MM.1S (cell line): ENCODE measurements at regions not wholly inside any gene's neighbourhood (a gene's known extent, or its start where the extent isn't known, plus 50 kb on each side); places are given as distances from the start of the nearest gene placed in this dataset.

Experiments
- DNase-seq: peaks from one replicate; pipeline ENCODE4 v3.0.0-alpha.2; 2015
- H2AFZ ChIP-seq: fragments of 300-600 bp; sonication (generic); 2 replicates; pipeline ENCODE4 v1.6.0; 2016; ENCODE audit warnings: antibody characterized with exemption, low read length
- H3F3A ChIP-seq: fragments of 300-600 bp; sonication (generic); 2 replicates; pipeline ENCODE4 v1.6.1; 2016; ENCODE audit warnings: mild to moderate bottlenecking, antibody characterized with exemption, low read length, moderate library complexity, mixed read lengths; ENCODE audit not compliant: insufficient read depth
- H3K27ac ChIP-seq: fragments of 300-600 bp; sonication (generic); 2 replicates; pipeline ENCODE4 v1.5.1; 2016; ENCODE audit warnings: mild to moderate bottlenecking, low read length
- H3K27me3 ChIP-seq: fragments of 300-600 bp; sonication (generic); replicated peaks from 2 replicates; pipeline ENCODE4 v1.6.0; 2016; ENCODE audit warnings: low read length; ENCODE audit not compliant: insufficient read depth
- H3K36me3 ChIP-seq: fragments of 300-600 bp; sonication (generic); replicated peaks from 2 replicates; pipeline ENCODE4 v1.6.1; 2016; ENCODE audit warnings: mild to moderate bottlenecking, low read length, mixed read lengths; ENCODE audit not compliant: insufficient read depth
- H3K4me1 ChIP-seq: fragments of 300-600 bp; sonication (generic); 2 replicates; pipeline ENCODE4 v1.6.1; 2016; ENCODE audit warnings: low read length, mixed read lengths
- H3K4me2 ChIP-seq: fragments of 300-600 bp; sonication (generic); 2 replicates; pipeline ENCODE4 v1.6.0; 2016; ENCODE audit warnings: low read depth, low read length
- H3K4me3 ChIP-seq: fragments of 300-600 bp; sonication (generic); 2 replicates; pipeline ENCODE4 v1.5.1; 2016; ENCODE audit warnings: low read length, mixed read lengths
- H3K79me2 ChIP-seq: fragments of 300-600 bp; sonication (generic); 2 replicates; pipeline ENCODE4 v1.6.1; 2016; ENCODE audit warnings: mixed run types, low read length, mixed read lengths
- H3K9ac ChIP-seq: fragments of 300-600 bp; sonication (generic); 2 replicates; pipeline ENCODE4 v1.6.1; 2016; ENCODE audit warnings: low read length, mixed read lengths
- H3K9me2 ChIP-seq: fragments of 300-600 bp; sonication (generic); replicated peaks from 2 replicates; pipeline ENCODE4 v1.6.1; 2016; ENCODE audit warnings: mild to moderate bottlenecking, low read length, mixed read lengths; ENCODE audit not compliant: insufficient read depth
- H3K9me3 ChIP-seq: fragments of 300-600 bp; sonication (generic); replicated peaks from 2 replicates; pipeline ENCODE4 v1.6.1; 2016; ENCODE audit warnings: mild to moderate bottlenecking, low read length, mixed read lengths; ENCODE audit not compliant: insufficient read depth
- H4K20me1 ChIP-seq: fragments of 300-600 bp; sonication (generic); 2 replicates; pipeline ENCODE4 v1.6.1; 2016; ENCODE audit warnings: mild to moderate bottlenecking, low read length, moderate library complexity, mixed read lengths; ENCODE audit not compliant: insufficient read depth
- CTCF ChIP-seq: fragments of 300-600 bp; sonication (generic); IDR thresholded peaks from 2 replicates; pipeline ENCODE4 v1.5.1; 2016; ENCODE audit warnings: antibody characterized with exemption, low read length, mixed read lengths
- EZH2 ChIP-seq: fragments of 300-600 bp; sonication (generic); optimal IDR thresholded peaks from 2 replicates; pipeline ENCODE3; 2017; ENCODE audit warnings: low read depth, mild to moderate bottlenecking, antibody characterized with exemption, low read length, mixed read lengths
- EZH2phosphoT487 ChIP-seq: fragments of 300-600 bp; sonication (generic); IDR thresholded peaks from 2 replicates; pipeline ENCODE4 v1.6.1; 2018; ENCODE audit warnings: antibody characterized with exemption, low read length

DNA sequence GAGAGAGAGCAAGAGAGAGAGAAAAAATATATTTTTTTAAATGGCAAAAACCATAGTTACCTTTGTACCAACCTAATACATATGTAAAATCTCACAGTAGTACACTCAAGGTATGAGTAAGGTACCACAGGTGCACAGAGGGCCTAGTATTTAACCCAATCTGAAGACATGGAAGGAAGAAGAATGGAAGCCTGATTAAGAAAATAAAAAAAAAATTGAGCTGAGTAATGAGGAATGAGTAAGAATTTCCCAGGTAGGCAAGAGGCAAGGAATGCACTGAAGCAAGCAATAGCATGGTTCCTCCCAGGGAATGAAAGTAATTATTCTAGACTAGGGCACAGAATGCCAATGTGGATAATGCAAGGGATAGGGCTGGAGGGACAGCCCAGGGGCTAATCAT is 294.2 kb downstream of the FIGN start:
- no peaks in the 10 kb centered on the region for H3K9me2 ChIP-seq

GRCh38 chr2:163436963-163437362 is 298.8 kb downstream of the FIGN start:
- Histone ChIP-seq H3K9ac (no peak overlapping the region), H4K20me1 (no peaks in the 10 kb centered on the region), H3K4me1 (no peaks in the 10 kb centered on the region), H3K4me2 (no peak overlapping the region), H3K36me3 (no peaks in the 10 kb centered on the region), H3K9me3 (no peaks in the 10 kb centered on the region), H3K27me3 (no peaks in the 10 kb centered on the region), H3K9me2 (no peaks in the 10 kb centered on the region), H2AFZ (no peak overlapping the region), H3F3A (no peaks in the 10 kb centered on the region), H3K79me2 (no peaks in the 10 kb centered on the region), H3K4me3 (no peak overlapping the region), H3K27ac (no peak overlapping the region)
- no peak for TF ChIP-seq EZH2phosphoT487
- no peak for TF ChIP-seq CTCF
- no peak for TF ChIP-seq EZH2
- no peak for DNase-seq

More for the DNA sequence above, 294.2 kb downstream of the FIGN start:
- H3K4me1 ChIP-seq = no peaks in the 10 kb centered on the region
- H3F3A ChIP-seq = no peaks in the 10 kb centered on the region
- no peak overlapping the region for H3K9ac ChIP-seq
- H3K36me3 ChIP-seq = no peaks in the 10 kb centered on the region
- H3K4me2 ChIP-seq = no peak overlapping the region
- no peaks in the 10 kb centered on the region for H3K9me3 ChIP-seq
- no peaks in the 10 kb centered on the region for H3K79me2 ChIP-seq
- TF ChIP-seq CTCF (no peak), EZH2phosphoT487 (no peak), EZH2 (no peak)
- H4K20me1 ChIP-seq = no peaks in the 10 kb centered on the region
- no peak overlapping the region for H2AFZ ChIP-seq
- no peak for DNase-seq
- no peak overlapping the region for H3K27ac ChIP-seq
- no peak overlapping the region for H3K4me3 ChIP-seq
- no peaks in the 10 kb centered on the region for H3K27me3 ChIP-seq

DNA sequence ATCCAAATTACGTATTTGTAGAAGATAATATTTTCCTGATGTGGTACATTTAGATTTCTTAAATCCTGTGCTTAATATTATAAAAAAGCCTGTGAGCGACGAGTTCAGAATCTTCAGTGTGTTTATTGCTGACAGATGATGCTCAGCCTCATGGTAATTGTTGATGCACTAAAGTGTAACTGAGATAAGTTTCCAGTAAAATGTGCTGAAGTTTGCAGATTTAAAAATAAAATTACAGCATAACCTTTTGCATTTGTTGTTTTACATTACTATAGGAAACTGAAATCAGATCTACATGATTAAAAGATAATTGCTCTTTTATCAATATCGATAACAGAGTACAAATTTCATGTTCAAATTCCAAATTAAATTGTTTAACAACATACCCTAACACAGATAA is 307.6 kb downstream of the FIGN start:
- no peaks in the 10 kb centered on the region for H3K9me3 ChIP-seq
- no peaks in the 10 kb centered on the region for H3F3A ChIP-seq
- H3K4me1 ChIP-seq = no peaks in the 10 kb centered on the region
- no peaks in the 10 kb centered on the region for H4K20me1 ChIP-seq
- no peaks in the 10 kb centered on the region for H3K36me3 ChIP-seq
- TF ChIP-seq EZH2 (no peak), EZH2phosphoT487 (no peak), CTCF (no peak)
- no peak for DNase-seq
- no peaks in the 10 kb centered on the region for H3K27me3 ChIP-seq
- no peak overlapping the region for H2AFZ ChIP-seq
- H3K9me2 ChIP-seq = no peaks in the 10 kb centered on the region
- no peak overlapping the region for H3K9ac ChIP-seq
- H3K27ac ChIP-seq = no peak overlapping the region
- no peak overlapping the region for H3K4me3 ChIP-seq
- no peaks in the 10 kb centered on the region for H3K79me2 ChIP-seq
- H3K4me2 ChIP-seq = no peak overlapping the region
